HG02623 (cell line): ENCODE measurements at regions not wholly inside any gene's neighbourhood (a gene's known extent, or its start where the extent isn't known, plus 50 kb on each side); places are given as distances from the start of the nearest gene placed in this dataset.
"Not testable (repeated sequence)": the region's sequence is repeated elsewhere in the genome, so short reads cannot be mapped to it uniquely, and the experiment has no call there.

ENCODE experiments used
- ATAC-seq: cut with Tn5 transposase; IDR thresholded peaks from one replicate; pipeline ENCODE4 v1.9.1; 2021; ENCODE audit warnings: moderate library complexity; ENCODE audit not compliant: unreplicated experiment

GRCh38 chrX:77127571-77127970, 319.6 kb upstream of the FGF16 start:
- ATAC-seq = not testable (repeated sequence)

GRCh38 chrX:77143907-77144306, 303.3 kb upstream of the FGF16 start:
- ATAC-seq = no peak

GRCh38 chrX:77160301-77160700, 286.9 kb upstream of the FGF16 start:
- ATAC-seq = no peak

- no peak for ATAC-seq
Measured at GRCh38 chrX:77162777-77163176, 284.4 kb upstream of the FGF16 start.

GRCh38 chrX:77167993-77168392, 279.2 kb upstream of the FGF16 start:
- ATAC-seq = no peak

- no peak for ATAC-seq
Measured at GRCh38 chrX:77174680-77175519, 272.3 kb upstream of the FGF16 start.

- ATAC-seq = no peak
Measured at GRCh38 chrX:77200663-77201062, 246.5 kb upstream of the FGF16 start.

GRCh38 chrX:77223046-77223445, 224.1 kb upstream of the FGF16 start:
- ATAC-seq = no peak

GRCh38 chrX:77264490-77264889, 182.7 kb upstream of the FGF16 start:
- no peak for ATAC-seq

- ATAC-seq = no peak
Measured at GRCh38 chrX:77275392-77275791, 171.8 kb upstream of the FGF16 start.

GRCh38 chrX:77276742-77277141, 170.4 kb upstream of the FGF16 start:
- ATAC-seq = no peak

GRCh38 chrX:77277911-77278310, 169.3 kb upstream of the FGF16 start:
- ATAC-seq = no peak

- not testable (repeated sequence) for ATAC-seq
Measured at GRCh38 chrX:77279373-77279772, 167.8 kb upstream of the FGF16 start.

GRCh38 chrX:77293331-77293995, 153.7 kb upstream of the FGF16 start:
- no peak for ATAC-seq

GRCh38 chrX:77298296-77298695, 148.9 kb upstream of the FGF16 start:
- no peak for ATAC-seq

- no peak for ATAC-seq
Measured at GRCh38 chrX:77298790-77299189, 148.4 kb upstream of the FGF16 start.

GRCh38 chrX:77299549-77299948, 147.6 kb upstream of the FGF16 start:
- no peak for ATAC-seq

- ATAC-seq = no peak
Measured at GRCh38 chrX:77342004-77342403, 105.2 kb upstream of the FGF16 start.

- no peak for ATAC-seq
Measured at GRCh38 chrX:77346859-77347258, 100.3 kb upstream of the FGF16 start.

GRCh38 chrX:77347572-77347971, 99.6 kb upstream of the FGF16 start:
- ATAC-seq = no peak

- no peak for ATAC-seq
Measured at GRCh38 chrX:77389891-77390290, 57.3 kb upstream of the FGF16 start.

- ATAC-seq = not testable (repeated sequence)
Measured at GRCh38 chrX:77390365-77390764, 56.8 kb upstream of the FGF16 start.
